H9 (cell line): ENCODE measurements at regions not wholly inside any gene's neighbourhood (a gene's known extent, or its start where the extent isn't known, plus 50 kb on each side); places are given as distances from the start of the nearest gene placed in this dataset.

Source experiments
- DNase-seq: peaks from one replicate; pipeline ENCODE4 v3.0.0-alpha.2; 2017
- H2AFZ ChIP-seq: one replicate; pipeline ENCODE4 v1.6.1; 2013; ENCODE audit warnings: mild to moderate bottlenecking, low read length, control low read depth, moderate library complexity
- H2AK5ac ChIP-seq: 2 replicates; pipeline ENCODE4 v1.6.1; 2013; ENCODE audit warnings: low read length, control low read depth, mixed read lengths; ENCODE audit not compliant: insufficient read length
- H2BK120ac ChIP-seq: one replicate; pipeline ENCODE4 v1.6.1; 2013; ENCODE audit warnings: low read depth, mild to moderate bottlenecking, low read length, control low read depth, inconsistent platforms; ENCODE audit not compliant: poor library complexity, severe bottlenecking
- H2BK12ac ChIP-seq: 2 replicates; pipeline ENCODE4 v1.6.1; 2013; ENCODE audit warnings: low read length, control low read depth, mixed read lengths, low read depth; ENCODE audit not compliant: insufficient read length
- H2BK15ac ChIP-seq: 2 replicates; pipeline ENCODE4 v1.6.1; 2013; ENCODE audit warnings: low read depth, low read length, control low read depth
- H2BK20ac ChIP-seq: one replicate; pipeline ENCODE4 v1.6.1; 2013; ENCODE audit warnings: low read depth, mild to moderate bottlenecking, low read length, control low read depth, inconsistent platforms; ENCODE audit not compliant: poor library complexity, severe bottlenecking
- H2BK5ac ChIP-seq: 2 replicates; pipeline ENCODE4 v1.6.1; 2013; ENCODE audit warnings: low read length, control low read depth, mixed read lengths; ENCODE audit not compliant: insufficient read length
- H3K14ac ChIP-seq: 2 replicates; pipeline ENCODE4 v1.6.1; 2013; ENCODE audit warnings: low read length, control low read depth; ENCODE audit not compliant: insufficient read depth
- H3K18ac ChIP-seq: 2 replicates; pipeline ENCODE4 v1.6.1; 2013; ENCODE audit warnings: low read depth, mild to moderate bottlenecking, mixed read lengths, low read length, control low read depth; ENCODE audit not compliant: insufficient read length
- H3K23ac ChIP-seq: 2 replicates; pipeline ENCODE4 v1.6.1; 2013; ENCODE audit warnings: low read length, control low read depth, mixed read lengths, low read depth; ENCODE audit not compliant: insufficient read length
- H3K23me2 ChIP-seq: 2 replicates; pipeline ENCODE4 v1.6.1; 2013; ENCODE audit warnings: low read depth, mild to moderate bottlenecking, mixed read lengths, low read length, control low read depth; ENCODE audit not compliant: insufficient read length, poor library complexity, severe bottlenecking
- H3K27ac ChIP-seq: 2 replicates; pipeline ENCODE4 v1.5.1; 2013; ENCODE audit warnings: low read length, control low read depth, mixed read lengths, low read depth; ENCODE audit not compliant: insufficient read length
- H3K27me3 ChIP-seq: 2 replicates; pipeline ENCODE4 v1.6.1; 2013; ENCODE audit warnings: low read length, control low read depth, inconsistent platforms; ENCODE audit not compliant: insufficient read depth
- H3K4ac ChIP-seq: 2 replicates; pipeline ENCODE4 v1.6.1; 2013; ENCODE audit warnings: low read depth, mild to moderate bottlenecking, control low read depth, inconsistent platforms, low read length, moderate library complexity
- H3K4me1 ChIP-seq: 2 replicates; pipeline ENCODE4 v1.6.1; 2013; ENCODE audit warnings: low read length, control low read depth, inconsistent platforms; ENCODE audit not compliant: insufficient read depth
- H3K4me2 ChIP-seq: 2 replicates; pipeline ENCODE4 v1.6.1; 2013; ENCODE audit warnings: low read length, control low read depth, mixed read lengths; ENCODE audit not compliant: insufficient read length, insufficient read depth
- H3K56ac ChIP-seq: 2 replicates; pipeline ENCODE4 v1.6.1; 2013; ENCODE audit warnings: low read depth, mild to moderate bottlenecking, mixed read lengths, low read length, control low read depth; ENCODE audit not compliant: insufficient read length
- H3K79me1 ChIP-seq: 2 replicates; pipeline ENCODE4 v1.6.1; 2013; ENCODE audit warnings: low read depth, mild to moderate bottlenecking, moderate library complexity, low read length, control low read depth, inconsistent platforms; ENCODE audit not compliant: insufficient read depth, poor library complexity, severe bottlenecking
- H3K79me2 ChIP-seq: 2 replicates; pipeline ENCODE4 v1.6.1; 2013; ENCODE audit warnings: low read length, control low read depth, inconsistent platforms; ENCODE audit not compliant: insufficient read depth
- H3K9ac ChIP-seq: 2 replicates; pipeline ENCODE4 v1.6.1; 2013; ENCODE audit warnings: low read length, control low read depth, mixed read lengths; ENCODE audit not compliant: insufficient read length; ENCODE audit errors: extremely low read depth
- H3K9me3 ChIP-seq: one replicate; pipeline ENCODE4 v1.6.1; 2013; ENCODE audit warnings: low read depth, low read length, inconsistent platforms; ENCODE audit not compliant: control insufficient read depth
- H3T11ph ChIP-seq: one replicate; pipeline ENCODE4 v1.6.1; 2013; ENCODE audit warnings: mild to moderate bottlenecking, low read length, control low read depth, inconsistent platforms
- H4K20me1 ChIP-seq: one replicate; pipeline ENCODE4 v1.6.1; 2013; ENCODE audit not compliant: control insufficient read depth, insufficient read length, insufficient read depth
- H4K5ac ChIP-seq: 2 replicates; pipeline ENCODE4 v1.6.1; 2013; ENCODE audit warnings: low read depth, mild to moderate bottlenecking, mixed read lengths, low read length, control low read depth; ENCODE audit not compliant: insufficient read length
- H4K8ac ChIP-seq: replicated peaks from 2 replicates; pipeline ENCODE4 v1.6.1; 2013; ENCODE audit warnings: low read length, control low read depth, mixed read lengths, low read depth; ENCODE audit not compliant: insufficient read length
- H4K91ac ChIP-seq: 2 replicates; pipeline ENCODE4 v1.6.1; 2013; ENCODE audit warnings: low read depth, mild to moderate bottlenecking, moderate library complexity, mixed read lengths, low read length, control low read depth; ENCODE audit not compliant: insufficient read length
- H3K27ac Mint-ChIP-seq, 3 experiments: 2 replicates in 2 of 3; 3 replicates in 1 of 3; pipeline ENCODE4 v1.8.0; 2020 to 2021; ENCODE audit warnings: mixed read lengths in 3 of 3, mild to moderate bottlenecking in 1 of 3, moderate library complexity in 1 of 3
- H3K27me3 Mint-ChIP-seq: 2 replicates; pipeline ENCODE4 v1.8.0; 2021; ENCODE audit warnings: low read depth, mild to moderate bottlenecking, moderate library complexity, mixed read lengths
- H3K36me3 Mint-ChIP-seq, 3 experiments: 2 replicates in 2 of 3; 3 replicates in 1 of 3; pipeline ENCODE4 v1.8.0; 2020 to 2021; ENCODE audit warnings: low read depth in 3 of 3, mixed read lengths in 3 of 3; ENCODE audit not compliant: insufficient read depth in 1 of 3
- H3K4me1 Mint-ChIP-seq, 2 experiments: 2 replicates each; pipeline ENCODE4 v1.8.0; 2020; ENCODE audit warnings: mixed read lengths in 2 of 2
- H3K4me3 Mint-ChIP-seq, 2 experiments: 2 replicates in 1 of 2; 3 replicates in 1 of 2; pipeline ENCODE4 v1.8.0; 2020 to 2021; ENCODE audit warnings: mild to moderate bottlenecking in 2 of 2, mixed read lengths in 2 of 2, moderate library complexity in 1 of 2
- H3K9me3 Mint-ChIP-seq, 2 experiments: 2 replicates in 1 of 2; 3 replicates in 1 of 2; pipeline ENCODE4 v1.8.0; 2020; ENCODE audit warnings: mild to moderate bottlenecking in 2 of 2, mixed read lengths in 2 of 2, moderate library complexity in 1 of 2
- CTCF ChIP-seq: fragments of 200-600 bp; sonication (generic); conservative IDR thresholded peaks from 3 replicates; pipeline ENCODE4 v1.8.0; 2021; ENCODE audit warnings: antibody characterized with exemption, mild to moderate bottlenecking
- WGBS: extraction: QIAGEN DNeasy Blood & Tissue Kit; methylation state at CpG from one replicate; pipeline ENCODE4 v1.1.7; 2013; ENCODE audit warnings: missing lambda C conversion rate, low lambda C conversion rate, mixed read lengths; ENCODE audit not compliant: insufficient read length; ENCODE audit errors: extremely low coverage; 5-methylcytosine and 5-hydroxymethylcytosine counted together

GRCh38 chr16:51759329-51759728, 608.3 kb upstream of the SALL1 start:
- Histone ChIP-seq H3K23ac (no peak overlapping the region), H3T11ph (no peak overlapping the region), H3K27ac (no peak overlapping the region), H3K4me2 (no peak overlapping the region), H3K14ac (no peak overlapping the region), H3K56ac (no peak overlapping the region), H2BK5ac (no peak overlapping the region), H3K79me1 (no peaks in the 10 kb centered on the region), H2BK120ac (no peak overlapping the region), H3K9ac (no peak overlapping the region), H2BK15ac (no peak overlapping the region), H2AFZ (no peak overlapping the region), H2BK12ac (no peak overlapping the region), H3K18ac (no peak overlapping the region), H3K23me2 (peaks cover 3% of the 10 kb centered on the region), H3K79me2 (no peaks in the 10 kb centered on the region), H2AK5ac (no peak overlapping the region), H3K4me1 (peaks cover 5% of the 10 kb centered on the region; the same call in 1 of the 2 replicates), H3K9me3 (no peaks in the 10 kb centered on the region), H4K20me1 (no peaks in the 10 kb centered on the region), H3K27me3 (no peaks in the 10 kb centered on the region), H4K91ac (no peak overlapping the region), H2BK20ac (no peak overlapping the region), H4K5ac (no peak overlapping the region), H4K8ac (no peak overlapping the region), H3K4ac (no peak overlapping the region)
- Mint-ChIP-seq H3K36me3 (no peaks in the 10 kb centered on the region), H3K27me3 (peaks cover 15% of the 10 kb centered on the region), H3K27ac (no peak overlapping the region), H3K4me1 (peaks cover 70 to 75% of the 10 kb centered on the region in 2 experiments), H3K4me3 (no peak overlapping the region), H3K9me3 (no peaks in the 10 kb centered on the region; a peak in 1 of 5 replicates)
- WGBS: no CpG with 5 or more reads among the region's 4 CpGs
- DNase-seq: no peak
- no peak for TF ChIP-seq CTCF
